HG03575 (cell line): ENCODE measurements at regions not wholly inside any gene's neighbourhood (a gene's known extent, or its start where the extent isn't known, plus 50 kb on each side); places are given as distances from the start of the nearest gene placed in this dataset.

Source experiments
- ATAC-seq: cut with Tn5 transposase; IDR thresholded peaks from one replicate; pipeline ENCODE4 v1.9.1; 2021; ENCODE audit not compliant: unreplicated experiment, insufficient number of reproducible peaks, low FRiP score; ENCODE audit errors: extremely low read depth

DNA sequence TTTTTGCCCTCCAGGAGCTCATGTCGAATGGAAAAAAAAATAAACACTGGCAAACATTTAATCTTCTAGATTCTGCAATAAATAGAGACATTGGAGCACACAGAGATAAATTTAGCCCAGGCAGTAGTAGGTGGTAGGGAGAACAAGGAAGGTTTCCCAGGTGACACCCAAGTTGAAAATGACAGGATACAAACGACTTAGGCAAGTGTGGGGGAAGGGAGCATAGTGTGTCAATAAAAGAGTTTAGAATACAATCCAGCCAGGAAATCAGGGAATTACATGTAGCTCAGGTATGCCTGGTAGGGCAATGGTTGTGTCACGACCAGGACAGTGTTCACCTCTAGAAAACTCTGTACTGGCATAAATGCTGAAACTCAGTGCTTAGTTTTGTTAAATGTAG is 364.6 kb upstream of the AGTR1 start:
- ATAC-seq: no peak

DNA sequence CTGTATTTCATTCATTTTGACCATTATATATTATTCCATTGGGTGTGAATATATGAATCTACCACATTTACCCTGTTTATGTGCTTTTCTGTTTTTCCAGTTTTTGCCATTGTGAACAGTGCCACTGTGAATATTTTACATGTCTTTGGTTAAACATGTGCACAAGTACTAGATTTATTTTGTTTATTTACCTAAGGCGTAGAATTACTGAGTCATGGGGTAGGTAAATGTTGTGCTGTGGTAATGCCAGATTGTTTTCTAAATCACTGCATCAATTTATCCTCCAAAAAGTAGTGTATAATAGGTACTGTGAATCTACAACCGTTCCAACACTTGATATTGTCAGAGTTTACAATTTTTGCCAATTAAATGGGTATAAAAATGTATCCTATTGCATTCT is 362.1 kb upstream of the AGTR1 start:
- ATAC-seq: no peak

DNA sequence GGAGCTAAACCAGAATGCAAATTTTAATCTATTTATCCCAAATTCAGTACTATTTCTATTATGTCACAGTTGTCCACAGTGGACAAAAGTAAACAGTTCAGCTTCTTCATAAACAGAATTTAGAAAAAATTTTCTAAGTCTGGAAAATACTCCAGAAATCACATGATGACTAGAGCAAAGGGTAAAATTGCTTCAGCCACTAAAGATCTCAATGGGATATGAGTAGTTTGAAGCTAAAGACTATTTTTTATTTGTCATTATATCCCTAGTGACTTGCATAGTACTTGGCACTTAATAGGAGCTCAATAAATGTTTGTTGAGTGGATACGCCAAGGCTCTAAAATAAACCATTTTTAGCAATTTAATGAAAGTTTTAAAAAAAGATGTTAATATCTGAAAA is 354.3 kb upstream of the AGTR1 start:
- no peak for ATAC-seq

DNA sequence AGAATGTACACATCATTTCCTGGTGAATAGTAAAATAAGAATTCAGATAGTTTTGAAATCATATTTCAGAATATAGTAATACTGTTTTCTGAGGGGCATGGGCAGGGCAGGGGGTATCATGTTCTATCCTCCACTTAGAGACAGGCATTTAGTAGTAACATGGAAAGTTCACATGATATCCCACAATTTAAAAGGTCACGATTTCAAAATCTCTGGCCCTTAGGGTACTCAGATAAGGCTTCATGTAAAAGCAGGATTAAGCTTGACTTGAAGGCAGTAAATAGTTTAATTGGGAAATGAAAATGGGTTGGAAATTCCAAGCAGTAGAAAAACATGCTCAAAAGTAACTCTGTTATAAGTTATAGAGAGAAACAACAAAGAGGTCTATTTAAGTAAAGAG is 353.2 kb upstream of the AGTR1 start:
- no peak for ATAC-seq

DNA sequence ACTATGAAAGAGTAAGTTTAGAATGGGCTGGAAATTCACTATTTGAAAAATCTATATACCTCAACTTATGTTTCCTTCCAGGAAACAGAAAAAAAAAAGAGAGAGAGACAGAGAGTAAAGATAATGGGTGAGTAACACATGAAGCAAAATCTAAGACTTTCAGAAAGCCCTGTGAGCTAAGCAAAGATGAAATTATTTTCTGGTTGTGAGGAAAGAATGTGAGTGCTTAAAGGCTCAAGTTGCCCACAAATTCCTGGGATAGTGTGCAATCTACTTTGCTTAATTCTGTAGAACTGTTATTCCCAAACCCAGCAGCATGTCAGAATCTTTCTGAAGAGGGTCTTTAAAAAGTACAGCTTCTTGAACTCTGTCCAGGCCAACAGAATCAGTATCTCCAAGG is 337.7 kb upstream of the AGTR1 start:
- ATAC-seq: no peak

DNA sequence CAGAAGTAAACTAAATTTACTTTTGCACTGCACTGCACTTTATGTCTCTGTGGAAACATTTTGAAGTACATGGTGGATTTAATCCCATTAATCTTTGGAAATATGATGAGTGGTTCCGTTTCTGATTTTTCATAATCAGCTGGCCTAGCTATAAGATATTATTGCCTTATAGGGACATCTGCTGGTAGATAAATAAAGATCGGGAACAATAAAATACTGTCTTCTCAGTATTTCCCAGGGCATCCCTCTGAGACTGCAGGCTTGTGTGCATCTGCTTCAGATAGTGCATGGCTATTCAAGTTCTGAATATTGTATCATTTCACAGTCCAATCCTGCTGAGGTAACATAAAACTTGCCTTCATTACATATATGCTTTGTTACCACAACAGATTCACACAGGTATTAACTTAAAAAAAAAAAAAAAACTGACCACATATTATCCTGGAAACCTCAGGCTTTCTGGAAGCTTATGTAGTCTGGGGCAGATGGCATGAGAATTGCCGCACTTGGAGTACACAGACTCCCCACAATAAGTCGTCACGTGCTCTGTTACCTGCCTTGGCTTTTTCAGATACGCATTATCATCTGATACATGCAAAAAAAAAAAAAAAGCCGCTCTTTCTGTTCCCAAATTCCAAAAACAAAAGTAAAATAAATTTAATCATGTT is 330.8 kb upstream of the AGTR1 start:
- ATAC-seq: no peak

DNA sequence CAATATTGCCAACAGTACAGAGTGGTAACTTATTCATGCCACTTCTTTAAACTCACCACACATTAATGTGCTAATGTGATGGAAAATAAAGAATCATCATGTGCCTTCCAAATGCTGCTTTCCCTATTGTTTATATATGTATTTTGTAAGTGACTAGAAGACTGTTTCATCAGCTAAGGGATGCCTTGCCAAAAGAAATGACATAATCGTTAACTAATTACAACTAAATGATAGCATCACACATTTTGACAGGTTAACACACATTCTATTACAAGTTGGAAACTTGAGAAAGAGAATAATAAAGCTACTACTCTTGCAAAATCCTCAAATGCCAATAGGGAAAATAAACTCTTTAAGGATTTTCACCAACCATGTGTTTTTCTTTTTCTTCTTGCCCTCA is 329.9 kb upstream of the AGTR1 start:
- no peak for ATAC-seq

DNA sequence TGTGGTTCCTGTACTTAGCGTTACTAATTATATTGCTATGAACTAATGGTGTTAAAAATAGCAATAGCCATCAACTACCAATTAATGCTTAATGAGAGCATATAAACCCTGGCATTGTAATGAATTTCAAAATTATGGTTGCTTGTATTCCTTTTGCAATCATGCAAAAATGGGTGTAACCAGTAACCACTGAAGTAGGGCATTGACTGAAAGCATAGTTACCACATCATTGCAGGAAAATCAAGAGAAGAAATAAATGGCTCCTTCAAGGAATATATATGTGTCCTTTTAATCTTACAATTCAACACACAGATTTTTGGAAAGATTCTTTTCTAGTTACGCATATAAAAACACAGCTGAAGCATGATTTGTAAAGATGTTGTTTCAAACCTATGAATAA is 328.3 kb upstream of the AGTR1 start:
- ATAC-seq: no peak

DNA sequence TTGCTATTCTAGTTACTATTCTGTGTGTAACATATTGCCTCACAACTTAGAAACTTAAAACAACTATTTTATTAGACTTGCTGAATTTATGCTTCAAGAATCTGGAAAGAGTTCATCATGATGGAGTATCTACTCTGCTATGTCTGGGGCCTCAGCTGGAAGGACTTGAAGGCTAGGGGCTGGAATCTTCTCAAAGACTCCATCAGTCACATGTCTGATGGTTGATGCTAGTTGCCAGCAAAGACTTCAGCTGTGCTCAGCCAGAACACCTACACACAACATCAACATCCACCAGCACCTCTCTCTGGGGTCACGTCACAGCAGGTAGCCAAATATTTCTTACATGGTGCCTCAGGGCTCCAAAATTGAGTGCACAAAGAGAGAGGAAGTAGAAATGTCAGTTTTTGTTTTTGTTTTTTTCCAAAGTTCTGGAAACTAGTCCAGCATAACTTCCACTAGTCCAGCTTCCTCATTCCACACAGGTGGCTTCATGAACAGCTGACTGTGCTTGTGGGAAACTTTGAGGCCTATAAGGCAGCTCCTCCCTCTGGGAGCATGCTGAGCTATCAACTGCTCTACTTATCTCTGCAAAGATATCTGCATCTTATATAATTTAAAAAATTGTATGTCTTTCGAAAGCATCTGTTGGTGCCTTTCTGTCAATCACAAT is 325.4 kb upstream of the AGTR1 start:
- no peak for ATAC-seq

DNA sequence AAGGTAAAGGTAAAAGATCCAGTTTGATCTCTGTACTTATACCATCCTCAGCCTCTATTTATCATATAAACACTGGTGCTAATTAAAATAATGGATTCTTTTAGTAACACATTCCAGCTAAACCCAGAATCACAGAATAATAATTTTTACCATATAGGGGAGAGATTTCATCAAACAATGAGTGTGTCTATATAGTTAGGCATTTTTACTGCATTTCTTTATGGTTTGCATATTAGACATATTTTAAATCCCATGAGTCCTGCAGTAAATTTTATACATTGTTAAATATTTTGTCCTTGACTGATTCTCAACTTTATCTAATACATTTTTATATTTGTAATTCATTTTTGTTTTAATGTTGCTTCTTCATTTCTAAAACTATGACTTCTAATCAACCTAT is 323.7 kb upstream of the AGTR1 start:
- no peak for ATAC-seq

DNA sequence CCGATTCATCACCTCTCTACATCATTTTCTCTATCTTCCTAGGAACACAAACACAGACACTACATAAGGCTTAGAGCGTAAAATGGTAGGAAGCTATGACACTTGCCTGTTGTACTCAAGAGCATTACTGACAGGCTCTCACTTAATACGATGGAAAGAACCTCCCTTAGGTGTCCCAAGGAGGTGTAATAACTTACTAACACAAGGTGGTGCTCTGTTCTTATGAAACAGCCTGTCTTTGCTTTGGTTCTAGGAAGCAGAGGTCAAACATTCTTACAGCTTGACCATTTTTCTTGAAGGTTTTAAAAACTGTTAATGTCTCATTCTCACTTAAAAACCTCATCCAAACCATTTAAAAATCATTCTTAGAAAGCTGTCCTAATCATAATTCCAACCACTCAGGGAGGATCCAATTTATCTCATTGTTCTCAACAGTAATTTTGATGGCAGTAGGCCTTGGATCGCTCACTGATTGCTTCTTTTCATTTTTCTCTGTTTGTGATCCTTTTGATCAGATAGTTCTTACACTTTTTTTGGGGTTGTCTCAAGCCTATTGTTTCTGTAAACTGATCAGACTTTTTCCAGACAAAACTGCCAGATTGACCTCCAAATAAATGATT is 317.8 kb upstream of the AGTR1 start:
- no peak for ATAC-seq

DNA sequence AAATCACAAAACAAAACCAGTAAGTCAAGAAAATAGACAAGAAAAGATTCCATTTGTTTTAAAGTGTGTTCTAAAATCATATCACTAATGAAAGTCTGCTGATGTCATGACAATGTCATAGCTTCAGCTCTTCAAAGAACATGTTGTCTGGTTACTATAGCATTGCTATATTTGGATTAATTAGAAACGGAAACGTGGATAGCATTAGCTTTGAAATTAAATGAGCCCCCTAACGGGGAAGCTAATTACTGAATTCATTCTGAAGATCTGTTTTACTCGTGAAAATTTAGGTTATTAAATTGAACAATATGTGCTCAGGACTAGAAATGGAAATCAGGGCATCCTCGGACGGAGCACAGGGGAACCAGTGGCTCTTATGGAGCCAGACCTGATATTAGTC is 316.7 kb upstream of the AGTR1 start:
- no peak for ATAC-seq

DNA sequence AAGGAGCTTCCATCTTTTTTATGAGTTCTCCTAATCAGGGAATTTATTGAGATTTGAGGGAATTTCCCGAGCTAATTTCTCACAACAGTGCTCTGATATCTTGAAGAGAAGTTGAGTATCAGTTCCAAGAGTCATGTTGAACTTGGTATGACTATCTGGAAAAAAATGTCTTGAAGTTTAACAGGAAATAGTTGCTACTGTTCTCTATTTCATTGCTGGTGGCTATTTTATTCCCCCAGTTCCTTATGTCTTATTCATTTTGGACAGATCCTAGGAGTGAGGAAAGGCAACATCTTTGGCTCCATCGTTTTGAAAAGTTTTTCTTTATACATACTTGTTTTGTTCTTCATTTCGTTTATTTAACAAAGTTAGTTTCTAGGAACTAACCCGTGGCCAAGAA is 307.8 kb upstream of the AGTR1 start:
- ATAC-seq: no peak

DNA sequence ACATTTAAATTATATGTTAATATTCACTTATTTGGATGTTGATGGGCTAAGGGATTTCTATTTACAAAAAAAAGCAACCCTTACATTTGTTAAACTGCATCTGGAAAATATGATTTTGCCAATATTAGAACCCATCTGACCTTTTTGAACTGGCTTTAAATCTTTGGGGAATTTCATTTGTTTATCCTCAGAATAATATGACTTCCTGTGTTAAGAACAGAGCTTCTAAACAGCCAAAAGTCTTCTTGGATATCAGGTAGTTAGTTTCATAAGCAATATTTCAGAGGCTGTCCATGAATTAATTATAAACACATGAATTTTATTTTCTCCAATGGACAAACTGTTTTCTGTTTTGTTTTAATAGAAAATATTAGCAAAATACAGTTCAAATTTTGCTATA is 301.9 kb upstream of the AGTR1 start:
- no peak for ATAC-seq

DNA sequence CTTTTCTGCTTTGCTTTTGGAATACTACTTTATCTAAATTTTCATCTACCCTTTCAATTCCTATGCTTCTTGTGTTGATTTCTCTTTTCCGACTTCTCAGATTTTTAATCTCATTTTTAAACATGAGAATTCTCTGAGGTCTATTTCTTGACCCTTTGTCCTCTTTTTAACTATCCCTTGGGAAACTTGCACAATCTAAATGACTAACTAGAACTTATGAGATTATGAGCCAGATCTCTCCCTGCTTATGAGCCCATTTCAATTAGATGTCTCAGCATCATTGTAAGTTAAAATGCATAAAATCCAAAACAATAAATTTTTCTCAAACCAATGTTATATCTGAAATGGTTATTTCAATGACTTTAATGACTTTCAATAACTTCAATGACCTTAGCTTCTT is 296.9 kb upstream of the AGTR1 start:
- ATAC-seq: no peak

DNA sequence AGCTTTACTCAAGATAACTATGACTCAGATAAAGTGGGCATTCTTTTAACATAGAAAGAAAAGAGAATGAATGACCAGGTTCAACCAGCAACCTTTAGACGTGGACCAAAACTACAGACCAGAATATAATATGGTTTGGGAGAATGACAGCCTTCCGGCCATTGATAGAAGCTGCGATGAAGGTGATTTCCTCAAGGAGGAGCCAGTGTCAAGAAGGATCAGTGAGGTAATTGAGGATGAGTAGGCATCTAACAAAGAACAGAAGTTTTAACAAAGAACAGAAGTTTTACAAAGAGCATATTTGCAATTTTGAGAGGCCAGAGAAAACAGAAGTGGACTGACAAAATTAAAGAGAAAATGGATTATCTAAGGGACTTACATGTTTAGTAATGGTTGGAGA is 289.0 kb upstream of the AGTR1 start:
- no peak for ATAC-seq

DNA sequence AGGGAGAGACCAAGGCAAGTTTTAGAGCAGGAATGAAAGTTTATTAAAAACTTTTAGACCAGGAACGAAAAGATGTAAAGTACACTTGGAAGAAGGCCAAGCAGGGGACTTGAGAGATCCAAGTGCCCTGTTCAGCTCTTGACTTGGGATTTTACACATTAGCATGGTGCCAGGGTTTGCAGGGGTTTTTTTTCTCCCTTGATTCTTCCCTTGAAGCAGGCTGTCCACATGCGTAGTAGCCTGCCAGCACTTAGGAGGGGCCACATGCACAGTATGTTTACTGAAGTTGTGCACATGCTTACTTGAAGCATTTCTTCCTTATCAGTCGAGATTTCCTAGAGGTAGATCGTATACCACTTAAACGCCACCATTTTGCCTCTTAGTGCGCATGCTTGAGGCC is 277.5 kb upstream of the AGTR1 start:
- no peak for ATAC-seq

DNA sequence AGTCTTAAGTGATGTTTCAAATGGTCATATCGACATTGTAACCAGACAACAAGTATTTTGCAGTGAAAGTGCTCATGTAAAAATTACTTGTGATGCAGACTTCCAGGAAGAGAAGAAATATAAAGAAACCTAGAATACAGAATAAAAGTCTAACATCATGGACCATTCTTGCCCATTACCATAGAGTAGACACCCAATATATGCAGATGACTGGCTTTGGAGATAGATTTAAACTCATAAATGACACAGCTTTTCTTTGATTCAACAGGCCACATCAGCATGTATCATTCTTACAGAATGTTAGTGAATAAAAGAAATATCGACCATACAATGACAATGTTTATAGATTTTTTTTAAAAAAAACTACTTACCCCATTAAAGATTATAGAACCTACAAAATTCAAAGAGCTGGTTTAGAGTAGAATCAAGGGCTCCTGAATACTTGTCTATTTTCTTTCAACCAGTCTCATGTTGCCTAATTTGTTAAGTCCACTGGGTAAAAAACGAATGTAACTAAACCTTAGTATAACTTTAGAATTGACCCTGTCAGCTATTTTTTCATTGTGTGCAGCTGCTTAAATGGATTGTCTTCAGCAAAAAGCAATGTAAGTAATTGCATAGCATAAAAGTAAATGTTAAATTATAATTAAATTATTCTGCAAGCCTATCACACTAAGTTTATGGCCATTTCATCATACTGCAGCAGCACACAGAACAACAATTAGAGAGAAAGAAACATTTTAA is 268.7 kb upstream of the AGTR1 start:
- ATAC-seq: no peak

DNA sequence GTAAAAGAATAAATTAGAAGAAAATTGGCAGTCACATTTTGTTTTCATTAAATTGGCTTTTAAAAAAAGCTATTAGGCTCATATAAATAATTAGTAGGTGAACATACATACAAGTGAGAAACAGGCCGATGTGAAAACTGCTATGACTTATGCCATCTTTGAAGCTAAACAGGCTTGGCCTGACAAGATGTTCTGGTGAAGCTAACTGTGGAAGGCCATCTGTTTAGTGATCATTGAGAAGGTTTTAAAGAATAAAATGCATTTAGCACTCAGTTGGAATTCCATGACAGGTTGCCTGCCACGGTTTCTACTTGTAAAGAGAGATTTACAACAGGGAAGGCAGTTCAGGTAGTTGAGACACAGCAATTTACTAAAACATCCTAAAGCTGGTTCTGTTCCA is 264.0 kb upstream of the AGTR1 start:
- ATAC-seq: no peak

DNA sequence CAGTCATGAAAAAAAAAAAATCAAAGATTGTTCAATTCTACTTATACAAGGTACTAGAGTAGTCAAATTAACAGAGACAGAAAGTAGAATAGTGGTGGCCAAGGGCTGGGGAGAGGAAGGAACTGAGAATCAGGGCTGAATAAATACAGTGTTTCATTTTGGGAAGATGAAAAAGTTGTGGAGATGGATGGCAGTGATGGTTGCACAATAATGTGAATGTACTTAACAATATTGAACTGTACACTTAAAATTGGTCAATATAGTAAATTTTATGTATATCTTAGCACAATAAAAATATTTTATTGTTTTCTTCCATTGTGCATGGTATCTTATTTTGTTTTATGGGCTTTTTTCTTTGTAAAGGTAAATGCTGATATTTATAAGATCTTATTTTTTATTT is 262.2 kb upstream of the AGTR1 start:
- no peak for ATAC-seq
